HG03442 (cell line): ENCODE measurements at regions not wholly inside any gene's neighbourhood (a gene's known extent, or its start where the extent isn't known, plus 50 kb on each side); places are given as distances from the start of the nearest gene placed in this dataset.
"Not testable (repeated sequence)": the region's sequence is repeated elsewhere in the genome, so short reads cannot be mapped to it uniquely, and the experiment has no call there.

Experiments used
- ATAC-seq: cut with Tn5 transposase; IDR thresholded peaks from one replicate; pipeline ENCODE4 v1.9.1; 2021; ENCODE audit warnings: mild to moderate bottlenecking, moderate library complexity; ENCODE audit not compliant: unreplicated experiment

GRCh38 chr6:150299873-150300485 is 68.8 kb upstream of the IYD start:
- ATAC-seq, result no peak

GRCh38 chr6:150301846-150302519 is 66.8 kb upstream of the IYD start:
- peak; percentile 97 for ATAC-seq

GRCh38 chr6:150302520-150303176 is 66.2 kb upstream of the IYD start:
- ATAC-seq, result no peak

- ATAC-seq, result no peak
Observed at GRCh38 chr6:150303256-150303655, 65.6 kb upstream of the IYD start.

GRCh38 chr6:150304429-150304828 is 64.4 kb upstream of the IYD start:
- no peak for ATAC-seq

GRCh38 chr6:150306290-150306689 is 62.5 kb upstream of the IYD start:
- no peak for ATAC-seq

- ATAC-seq, result no peak
Observed at GRCh38 chr6:150307520-150307919, 61.3 kb upstream of the IYD start.

- no peak for ATAC-seq
Observed at GRCh38 chr6:150308812-150309645, 59.8 kb upstream of the IYD start.

- no peak for ATAC-seq
Observed at GRCh38 chr6:150310539-150310938, 58.3 kb upstream of the IYD start.

GRCh38 chr6:150311149-150311944 is 57.5 kb upstream of the IYD start:
- ATAC-seq, result not testable (repeated sequence)

GRCh38 chr6:150312395-150312794 is 56.4 kb upstream of the IYD start:
- no peak for ATAC-seq

- ATAC-seq, result no peak
Observed at GRCh38 chr6:150312844-150313584, 55.8 kb upstream of the IYD start.

- no peak for ATAC-seq
Observed at GRCh38 chr6:150313781-150314180, 55.0 kb upstream of the IYD start.

- ATAC-seq, result no peak
Observed at GRCh38 chr6:150314230-150315188, 54.3 kb upstream of the IYD start.

GRCh38 chr6:150315626-150316025 is 53.2 kb upstream of the IYD start:
- no peak for ATAC-seq

GRCh38 chr6:150316936-150317335 is 51.9 kb upstream of the IYD start:
- ATAC-seq, result no peak
